SKM-1 treated with dmso at 0.1 percent for 144 hours (cell line): ENCODE measurements at regions not wholly inside any gene's neighbourhood (a gene's known extent, or its start where the extent isn't known, plus 50 kb on each side); places are given as distances from the start of the nearest gene placed in this dataset.

Source experiments
- DNase-seq: peaks from one replicate; lab custom pipeline; 2025; ENCODE audit not compliant: unreplicated experiment; lab: John Stamatoyannopoulos, UW

- DNase-seq = no peak
Measured at GRCh38 chr12:3931206-3931605, 58.0 kb upstream of the PARP11 start.

- DNase-seq = no peak
Measured at GRCh38 chr12:3929875-3930615, 56.8 kb upstream of the PARP11 start.

- no peak for DNase-seq
Measured at GRCh38 chr12:3928538-3929184, 55.5 kb upstream of the PARP11 start.

GRCh38 chr12:3925621-3926020 is 52.4 kb upstream of the PARP11 start:
- DNase-seq = no peak

GRCh38 chr12:3924761-3925160 is 51.6 kb upstream of the PARP11 start:
- no peak for DNase-seq

- DNase-seq = no peak
Measured at GRCh38 chr12:3923021-3923420, 49.8 kb upstream of the PARP11 start.
